Fibroblast of mammary gland (primary cell): ENCODE measurements at regions not wholly inside any gene's neighbourhood (a gene's known extent, or its start where the extent isn't known, plus 50 kb on each side); places are given as distances from the start of the nearest gene placed in this dataset.

Source experiments
- DNase-seq: peaks from one replicate; pipeline ENCODE4 v3.0.0-alpha.2; 2010; ENCODE audit warnings: low read depth
- H3K4me3 ChIP-seq: 2 replicates; pipeline ENCODE4 v1.5.1; 2011; ENCODE audit warnings: low read depth, mild to moderate bottlenecking, low read length, moderate library complexity; ENCODE audit not compliant: control insufficient read depth
- CTCF ChIP-seq: conservative IDR thresholded peaks from 2 replicates; pipeline ENCODE4 v1.5.1; 2011; ENCODE audit warnings: low read depth, low read length, inconsistent platforms; ENCODE audit not compliant: control insufficient read depth, insufficient read depth

- no peak for TF ChIP-seq CTCF
- H3K4me3 ChIP-seq, result no peak overlapping the region
- no peak for DNase-seq
These were observed 107.9 kb downstream of the PDGFA start for GRCh38 chr7:411677-412312.

GRCh38 chr7:412313-412710 is 107.3 kb downstream of the PDGFA start:
- no peak overlapping the region for H3K4me3 ChIP-seq
- no peak for TF ChIP-seq CTCF
- no peak for DNase-seq

GRCh38 chr7:414681-415560 is 104.7 kb downstream of the PDGFA start:
- no peak for TF ChIP-seq CTCF
- DNase-seq, result no peak
- no peak overlapping the region for H3K4me3 ChIP-seq

GRCh38 chr7:415646-416525 is 103.8 kb downstream of the PDGFA start:
- H3K4me3 ChIP-seq, result no peak overlapping the region
- no peak for DNase-seq
- no peak for TF ChIP-seq CTCF

- no peak for DNase-seq
- H3K4me3 ChIP-seq, result no peak overlapping the region
- no peak for TF ChIP-seq CTCF
These were observed 102.7 kb downstream of the PDGFA start for GRCh38 chr7:416761-417624.

- DNase-seq, result no peak
- no peak for TF ChIP-seq CTCF
- no peak overlapping the region for H3K4me3 ChIP-seq
These were observed 102.1 kb downstream of the PDGFA start for GRCh38 chr7:417625-417889.
